ENCODE measurements at regions not wholly inside any gene's neighbourhood (a gene's known extent, or its start where the extent isn't known, plus 50 kb on each side); places are given as distances from the start of the nearest gene placed in this dataset.

GRCh38 chr2:39914949-39915348 lies 135.9 kb upstream of the THUMPD2 start:
- H4K20me1 ChIP-seq (ENCODE audit: insufficient read depth, low read length), result no peaks in the 10 kb centered on the region
- no peaks in the 10 kb centered on the region for H3K36me3 ChIP-seq (replicated peaks; ENCODE audit: low read depth, low read length)
- no peaks in the 10 kb centered on the region for H3K4me1 ChIP-seq (ENCODE audit: low read length)
- no peaks in the 10 kb centered on the region for H3K79me2 ChIP-seq (ENCODE audit: low read length)
- no peak overlapping the region for H3K27ac ChIP-seq (ENCODE audit: low read length)
- H3K4me3 ChIP-seq (ENCODE audit: low read length), result no peak overlapping the region
- TF ChIP-seq CTCF (IDR thresholded peaks at IDR 0.05; ENCODE audit: low read depth, low read length) (no peak), EZH2phosphoT487 (IDR thresholded peaks at IDR 0.05; ENCODE audit: low read depth) (no peak)
- no peak overlapping the region for H3K9ac ChIP-seq (ENCODE audit: low read length)
- no peak overlapping the region for H2AFZ ChIP-seq (ENCODE audit: low read depth, low read length)
- no peak overlapping the region for H3K4me2 ChIP-seq (ENCODE audit: low read length)
- H3K9me3 ChIP-seq (ENCODE audit: insufficient read depth, low read length), result no peaks in the 10 kb centered on the region
- H3K27me3 ChIP-seq (ENCODE audit: low read depth, low read length), result peaks cover 11% of the 10 kb centered on the region

GRCh38 chr2:39913648-39914461 lies 134.8 kb upstream of the THUMPD2 start:
- no peaks in the 10 kb centered on the region for H4K20me1 ChIP-seq (ENCODE audit: insufficient read depth, low read length)
- H3K4me1 ChIP-seq (ENCODE audit: low read length), result no peaks in the 10 kb centered on the region
- no peak overlapping the region for H3K27ac ChIP-seq (ENCODE audit: low read length)
- H3K9ac ChIP-seq (ENCODE audit: low read length), result no peak overlapping the region
- H3K79me2 ChIP-seq (ENCODE audit: low read length), result no peaks in the 10 kb centered on the region
- H2AFZ ChIP-seq (ENCODE audit: low read depth, low read length), result no peak overlapping the region
- H3K27me3 ChIP-seq (ENCODE audit: low read depth, low read length), result peaks cover 20% of the 10 kb centered on the region
- no peak overlapping the region for H3K4me3 ChIP-seq (ENCODE audit: low read length)
- TF ChIP-seq EZH2phosphoT487 (IDR thresholded peaks at IDR 0.05; ENCODE audit: low read depth), result no peak
- peak; percentile 80 for TF ChIP-seq CTCF (IDR thresholded peaks at IDR 0.05; ENCODE audit: low read depth, low read length)
- H3K36me3 ChIP-seq (replicated peaks; ENCODE audit: low read depth, low read length), result no peaks in the 10 kb centered on the region
- no peak overlapping the region for H3K4me2 ChIP-seq (ENCODE audit: low read length)
- no peaks in the 10 kb centered on the region for H3K9me3 ChIP-seq (ENCODE audit: insufficient read depth, low read length)

- Histone ChIP-seq H3K36me3 (replicated peaks; ENCODE audit: low read depth, low read length) (no peaks in the 10 kb centered on the region), H3K4me3 (ENCODE audit: low read length) (no peak overlapping the region), H2AFZ (ENCODE audit: low read depth, low read length) (no peak overlapping the region), H3K4me2 (ENCODE audit: low read length) (no peak overlapping the region), H3K4me1 (ENCODE audit: low read length) (no peaks in the 10 kb centered on the region), H3K27me3 (ENCODE audit: low read depth, low read length) (peaks cover 12% of the 10 kb centered on the region), H4K20me1 (ENCODE audit: insufficient read depth, low read length) (no peaks in the 10 kb centered on the region), H3K27ac (ENCODE audit: low read length) (no peak overlapping the region), H3K9ac (ENCODE audit: low read length) (no peak overlapping the region), H3K79me2 (ENCODE audit: low read length) (no peaks in the 10 kb centered on the region), H3K9me3 (ENCODE audit: insufficient read depth, low read length) (no peaks in the 10 kb centered on the region)
- no peak for TF ChIP-seq CTCF (IDR thresholded peaks at IDR 0.05; ENCODE audit: low read depth, low read length)
- TF ChIP-seq EZH2phosphoT487 (IDR thresholded peaks at IDR 0.05; ENCODE audit: low read depth), result no peak
Observed at GRCh38 chr2:39902103-39902502, 123.0 kb upstream of the THUMPD2 start.

- Histone ChIP-seq H3K4me3 (ENCODE audit: low read length) (no peak overlapping the region), H3K9ac (ENCODE audit: low read length) (no peak overlapping the region), H3K4me2 (ENCODE audit: low read length) (no peak overlapping the region), H3K36me3 (replicated peaks; ENCODE audit: low read depth, low read length) (no peaks in the 10 kb centered on the region), H3K27me3 (ENCODE audit: low read depth, low read length) (no peaks in the 10 kb centered on the region), H4K20me1 (ENCODE audit: insufficient read depth, low read length) (no peaks in the 10 kb centered on the region), H3K9me3 (ENCODE audit: insufficient read depth, low read length) (no peaks in the 10 kb centered on the region), H2AFZ (ENCODE audit: low read depth, low read length) (no peak overlapping the region), H3K79me2 (ENCODE audit: low read length) (no peaks in the 10 kb centered on the region), H3K4me1 (ENCODE audit: low read length) (no peaks in the 10 kb centered on the region), H3K27ac (ENCODE audit: low read length) (no peak overlapping the region)
- TF ChIP-seq CTCF (IDR thresholded peaks at IDR 0.05; ENCODE audit: low read depth, low read length), result no peak
- no peak for TF ChIP-seq EZH2phosphoT487 (IDR thresholded peaks at IDR 0.05; ENCODE audit: low read depth)
Observed at GRCh38 chr2:39898934-39899333, 119.9 kb upstream of the THUMPD2 start.

All from OCI-LY3 (cell line).